ENCODE measurements at regions not wholly inside any gene's neighbourhood (a gene's known extent, or its start where the extent isn't known, plus 50 kb on each side); places are given as distances from the start of the nearest gene placed in this dataset.

DNA sequence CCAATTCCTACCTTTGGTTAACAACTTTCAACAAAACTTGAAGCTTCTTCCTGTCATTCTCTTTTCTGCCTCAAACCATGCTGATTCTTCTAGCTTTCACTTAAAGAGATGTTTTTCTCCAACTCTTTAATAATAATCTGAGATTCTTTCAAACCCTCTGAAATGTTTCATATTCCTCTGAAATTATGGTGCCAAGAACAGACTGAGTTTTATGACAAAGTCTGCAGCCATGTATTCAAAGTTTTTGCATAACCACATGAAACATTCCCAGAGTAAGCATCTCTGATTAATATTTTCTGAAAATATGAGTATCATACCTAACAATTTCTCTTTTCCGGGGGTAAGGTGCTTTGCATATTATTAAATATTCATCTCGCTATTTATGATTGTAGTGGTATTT, 59.1 kb upstream of the DCN start:
- Mint-ChIP-seq H3K4me1 (ENCODE audit: low read depth) (no peaks in the 10 kb centered on the region), H3K27ac (no peak overlapping the region), H3K4me3 (no peak overlapping the region), H3K36me3 (ENCODE audit: low read depth) (no peaks in the 10 kb centered on the region), H3K27me3 (no peaks in the 10 kb centered on the region), H3K9me3 (no peaks in the 10 kb centered on the region)
- no peak for ATAC-seq
- intact Hi-C loops (cut with micrococcal nuclease), result no loop called here
- CTCF ChIA-PET, result no interaction called here
- POLR2A ChIA-PET, result no interaction called here
- TF ChIP-seq, protein P1, sequence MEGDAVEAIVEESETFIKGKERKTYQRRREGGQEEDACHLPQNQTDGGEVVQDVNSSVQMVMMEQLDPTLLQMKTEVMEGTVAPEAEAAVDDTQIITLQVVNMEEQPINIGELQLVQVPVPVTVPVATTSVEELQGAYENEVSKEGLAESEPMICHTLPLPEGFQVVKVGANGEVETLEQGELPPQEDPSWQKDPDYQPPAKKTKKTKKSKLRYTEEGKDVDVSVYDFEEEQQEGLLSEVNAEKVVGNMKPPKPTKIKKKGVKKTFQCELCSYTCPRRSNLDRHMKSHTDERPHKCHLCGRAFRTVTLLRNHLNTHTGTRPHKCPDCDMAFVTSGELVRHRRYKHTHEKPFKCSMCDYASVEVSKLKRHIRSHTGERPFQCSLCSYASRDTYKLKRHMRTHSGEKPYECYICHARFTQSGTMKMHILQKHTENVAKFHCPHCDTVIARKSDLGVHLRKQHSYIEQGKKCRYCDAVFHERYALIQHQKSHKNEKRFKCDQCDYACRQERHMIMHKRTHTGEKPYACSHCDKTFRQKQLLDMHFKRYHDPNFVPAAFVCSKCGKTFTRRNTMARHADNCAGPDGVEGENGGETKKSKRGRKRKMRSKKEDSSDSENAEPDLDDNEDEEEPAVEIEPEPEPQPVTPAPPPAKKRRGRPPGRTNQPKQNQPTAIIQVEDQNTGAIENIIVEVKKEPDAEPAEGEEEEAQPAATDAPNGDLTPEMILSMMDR (IDR thresholded peaks at IDR 0.05), result no peak
- DNase-seq, result no peak

DNA sequence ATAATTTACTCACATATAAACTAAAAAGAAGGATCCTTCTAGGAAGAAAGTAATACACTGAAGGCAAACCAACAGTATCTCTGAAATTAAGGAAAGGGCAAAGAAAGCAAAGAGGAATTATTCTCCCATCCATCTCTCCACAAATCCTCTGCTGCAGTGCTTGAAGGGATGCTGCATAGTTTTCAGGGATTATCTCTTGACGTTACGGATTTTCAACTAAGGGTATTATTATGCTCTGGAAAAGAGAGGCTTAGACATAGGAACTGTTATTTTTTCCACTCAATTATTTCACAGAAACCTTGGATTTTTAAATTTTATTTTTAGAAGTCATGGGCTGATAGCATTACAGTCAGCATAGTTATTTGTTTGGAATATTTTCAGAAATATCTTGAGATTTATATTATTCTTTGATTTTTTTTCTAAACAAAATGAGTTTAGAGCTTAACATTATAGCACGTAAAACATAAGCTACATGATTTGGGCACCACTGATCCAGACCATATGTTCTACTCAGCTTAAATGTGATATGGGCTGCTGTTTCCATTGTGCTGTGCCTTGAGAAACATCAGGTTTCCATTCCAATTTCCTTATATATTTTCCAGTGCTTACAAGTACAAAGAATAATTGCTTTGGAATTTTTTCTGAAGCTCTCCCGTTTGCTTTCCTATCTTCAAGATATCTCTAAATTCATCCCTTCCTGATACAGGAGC, 57.9 kb upstream of the DCN start:
- H3K4me3 Mint-ChIP-seq, result no peak overlapping the region
- H3K4me1 Mint-ChIP-seq (ENCODE audit: low read depth), result no peaks in the 10 kb centered on the region
- no peak overlapping the region for H3K27ac Mint-ChIP-seq
- H3K36me3 Mint-ChIP-seq (ENCODE audit: low read depth), result no peaks in the 10 kb centered on the region
- CTCF ChIA-PET, result no interaction called here
- TF ChIP-seq, protein P1 (IDR thresholded peaks at IDR 0.05), result no peak
- no peak for DNase-seq
- H3K27me3 Mint-ChIP-seq, result no peaks in the 10 kb centered on the region
- no peaks in the 10 kb centered on the region for H3K9me3 Mint-ChIP-seq
- intact Hi-C loops (cut with micrococcal nuclease), result no loop called here
- no peak for ATAC-seq
- POLR2A ChIA-PET, result no interaction called here

- intact Hi-C loops (cut with micrococcal nuclease), result no loop called here
Measured at GRCh38 chr12:91239481-91239880, 56.9 kb upstream of the DCN start.

More at GRCh38 chr12:91239481-91239880, 56.9 kb upstream of the DCN start:
- no peak for ATAC-seq
- ChIA-PET POLR2A (no interaction called here), CTCF (no interaction called here)
- Mint-ChIP-seq H3K36me3 (ENCODE audit: low read depth) (no peaks in the 10 kb centered on the region), H3K27me3 (no peaks in the 10 kb centered on the region), H3K27ac (no peak overlapping the region), H3K9me3 (no peaks in the 10 kb centered on the region), H3K4me1 (ENCODE audit: low read depth) (no peaks in the 10 kb centered on the region), H3K4me3 (no peak overlapping the region)
- TF ChIP-seq, protein P1 (IDR thresholded peaks at IDR 0.05), result no peak
- DNase-seq, result no peak

All from activated CD8-positive, alpha-beta T cell treated with anti-CD3 and anti-CD28 coated beads for 36 hours (primary cell).